GM12891 (cell line): ENCODE measurements at regions not wholly inside any gene's neighbourhood (a gene's known extent, or its start where the extent isn't known, plus 50 kb on each side); places are given as distances from the start of the nearest gene placed in this dataset.
"Not testable (repeated sequence)": the region's sequence is repeated elsewhere in the genome, so short reads cannot be mapped to it uniquely, and the experiment has no call there.

Experiments
- POLR2A ChIP-seq: IDR thresholded peaks from 2 replicates; pipeline ENCODE4 v1.6.1; 2011; ENCODE audit warnings: low read depth, low read length, control low read depth
- POLR2AphosphoS5 ChIP-seq: IDR thresholded peaks from 2 replicates; pipeline ENCODE4 v1.6.1; 2011; ENCODE audit warnings: low read depth, low read length, control low read depth

DNA sequence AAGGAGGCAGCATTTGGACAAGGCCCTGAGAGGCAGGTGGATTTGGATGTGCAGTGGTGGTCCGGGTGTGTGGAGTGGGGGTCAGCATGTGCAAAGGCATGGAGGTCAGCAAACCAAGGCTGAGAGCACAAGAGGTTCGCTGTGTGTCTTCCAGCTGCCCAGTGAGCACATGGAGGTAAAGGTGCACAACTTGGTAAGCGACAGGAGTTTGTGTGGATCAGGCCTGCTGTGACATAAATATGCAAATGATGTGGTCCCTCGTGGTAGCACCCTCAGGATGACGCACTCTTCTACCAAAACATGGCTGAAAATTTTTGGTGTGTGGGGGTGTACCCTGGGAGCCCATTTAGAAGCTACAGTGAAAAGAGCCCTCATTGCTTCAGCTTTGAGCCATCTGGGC, 271.0 kb upstream of the PLGLB2 start:
- not testable (repeated sequence) for TF ChIP-seq POLR2AphosphoS5, POLR2A
